DND-41 (cell line): ENCODE measurements at regions not wholly inside any gene's neighbourhood (a gene's known extent, or its start where the extent isn't known, plus 50 kb on each side); places are given as distances from the start of the nearest gene placed in this dataset.
A peak's percentile ranks its signal among the peaks of the same experiment; 100 is the strongest.

ENCODE experiments used
- CTCF ChIP-seq: IDR thresholded peaks from 2 replicates; pipeline ENCODE4 v1.5.1; 2012; ENCODE audit warnings: borderline replicate concordance, low read length, moderate library complexity, mild to moderate bottlenecking; ENCODE audit not compliant: poor library complexity, severe bottlenecking; ENCODE audit errors: extremely low read depth
- EZH2 ChIP-seq: IDR thresholded peaks from 3 replicates; pipeline ENCODE4 v1.6.1; 2012; ENCODE audit warnings: borderline replicate concordance, low read depth, mild to moderate bottlenecking, moderate library complexity, low read length, inconsistent platforms; ENCODE audit not compliant: severe bottlenecking

- TF ChIP-seq CTCF (peak; percentile 36), EZH2 (no peak)
Measured at GRCh38 chr12:5204271-5204670, 160.6 kb downstream of the KCNA5 start.
